ENCODE measurements at regions not wholly inside any gene's neighbourhood (a gene's known extent, or its start where the extent isn't known, plus 50 kb on each side); places are given as distances from the start of the nearest gene placed in this dataset.

GRCh38 chr5:166428264-166428803, 1863.1 kb upstream of the WWC1 start:
- TF ChIP-seq CTCF (IDR thresholded peaks at IDR 0.05): no peak

DNA sequence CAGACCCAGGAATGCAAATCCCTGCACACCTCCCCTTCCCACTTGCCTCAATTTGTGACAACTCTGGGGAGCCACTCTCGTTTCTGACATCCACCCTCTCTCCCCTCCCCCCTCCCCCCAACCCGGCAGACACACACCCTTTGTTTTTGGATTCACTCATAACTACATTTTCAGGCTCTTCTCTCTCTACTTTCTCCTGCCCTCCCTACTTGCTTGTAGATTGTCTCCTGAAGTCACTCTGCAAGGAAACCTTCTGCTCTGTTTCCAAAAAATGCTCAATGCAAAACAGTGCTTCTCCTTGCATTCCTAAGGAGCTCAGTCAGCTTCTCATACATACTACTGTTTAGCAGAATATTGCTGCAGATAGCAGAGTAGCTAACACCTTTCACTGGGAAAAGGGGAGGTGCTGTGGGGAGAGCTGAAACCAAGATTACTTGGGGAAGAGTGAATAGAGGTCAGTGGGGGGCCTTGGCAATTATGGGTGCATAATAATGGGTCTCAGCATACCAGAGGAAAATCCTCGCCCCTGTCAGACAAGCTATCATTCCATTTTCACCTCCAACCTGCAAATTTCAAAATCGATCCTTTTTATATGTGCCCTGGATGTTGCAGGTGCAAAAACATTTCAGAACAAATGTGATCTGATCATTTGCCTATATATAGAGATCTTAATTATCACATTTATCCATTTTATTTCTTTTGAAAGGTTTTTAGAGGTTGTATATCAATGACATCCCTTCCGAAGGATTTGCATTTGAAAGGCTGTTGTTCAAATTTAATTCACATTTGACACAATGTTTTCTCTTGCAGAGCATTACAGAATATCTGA, 1860.7 kb upstream of the WWC1 start:
- TF ChIP-seq CTCF (IDR thresholded peaks at IDR 0.05): no peak

GRCh38 chr5:166431456-166431855, 1860.0 kb upstream of the WWC1 start:
- no peak for TF ChIP-seq CTCF (IDR thresholded peaks at IDR 0.05)

DNA sequence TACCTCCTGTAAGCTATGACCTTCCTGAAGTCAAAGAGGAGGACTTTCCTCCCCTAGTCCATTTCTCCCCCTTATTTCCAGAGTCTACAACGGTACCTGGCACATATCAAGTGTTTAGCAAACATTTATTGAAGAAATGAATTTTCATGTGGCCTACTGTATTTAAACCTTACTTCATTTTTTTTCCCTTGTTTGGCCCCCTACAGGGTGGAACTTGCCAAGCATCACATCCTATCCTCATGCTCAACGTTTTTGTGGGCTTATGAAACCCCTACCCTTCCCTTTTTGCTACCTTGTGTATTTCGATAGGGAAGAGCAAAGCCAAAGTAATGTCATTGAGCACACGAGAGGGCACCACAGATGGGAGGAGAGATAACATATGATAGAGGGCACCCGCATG, 1857.8 kb upstream of the WWC1 start:
- no peak for TF ChIP-seq CTCF (IDR thresholded peaks at IDR 0.05)

GRCh38 chr5:166436872-166437271, 1854.6 kb upstream of the WWC1 start:
- no peak for TF ChIP-seq CTCF (IDR thresholded peaks at IDR 0.05)

GRCh38 chr5:166486348-166486747, 1805.1 kb upstream of the WWC1 start:
- no peak for TF ChIP-seq CTCF (IDR thresholded peaks at IDR 0.05)

DNA sequence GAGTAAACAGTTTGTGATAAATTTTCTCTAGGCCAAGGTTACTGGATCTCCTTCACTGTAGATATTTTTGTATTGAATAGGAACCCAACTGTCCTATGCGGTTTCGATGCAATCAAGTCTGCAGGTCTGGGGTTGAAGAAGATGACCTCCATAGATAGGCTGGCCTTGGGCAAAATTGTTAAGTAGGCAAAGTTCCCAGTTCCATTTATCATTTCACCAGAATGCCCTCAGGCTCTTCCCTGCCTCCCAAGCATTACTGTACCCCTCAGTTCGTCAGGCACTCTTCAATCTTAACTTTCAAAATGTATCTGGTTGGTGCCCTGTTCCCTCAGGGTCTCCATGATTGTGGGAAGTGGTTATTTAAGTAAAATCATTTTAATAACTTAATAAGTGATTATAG, 1802.9 kb upstream of the WWC1 start:
- no peak for TF ChIP-seq CTCF (IDR thresholded peaks at IDR 0.05)

Data from LNCAP (cell line).